Peyer's patch (tissue), 4 donors: ENCODE measurements at regions not wholly inside any gene's neighbourhood (a gene's known extent, or its start where the extent isn't known, plus 50 kb on each side); places are given as distances from the start of the nearest gene placed in this dataset.

Source experiments
- POLR2A ChIP-seq, 2 donors: fragments of 450-650 bp; IDR thresholded peaks; one replicate each; pipeline ENCODE4 v1.5.1; 2017; ENCODE audit warnings: antibody characterized with exemption in 2 of 2, mild to moderate bottlenecking in 2 of 2, moderate library complexity in 2 of 2
- TF ChIP-seq, protein P1 (sequence below), 6 experiments: fragments of 450-650 bp in 4 of 6; fragments of 200-600 bp in 2 of 6; sonication (generic) in 1 of 6; IDR thresholded peaks; one replicate each; pipeline ENCODE4 v1.5.1; 2017 to 2019; ENCODE audit warnings: antibody characterized with exemption in 6 of 6, mild to moderate bottlenecking in 3 of 6, moderate library complexity in 1 of 6

DNA sequence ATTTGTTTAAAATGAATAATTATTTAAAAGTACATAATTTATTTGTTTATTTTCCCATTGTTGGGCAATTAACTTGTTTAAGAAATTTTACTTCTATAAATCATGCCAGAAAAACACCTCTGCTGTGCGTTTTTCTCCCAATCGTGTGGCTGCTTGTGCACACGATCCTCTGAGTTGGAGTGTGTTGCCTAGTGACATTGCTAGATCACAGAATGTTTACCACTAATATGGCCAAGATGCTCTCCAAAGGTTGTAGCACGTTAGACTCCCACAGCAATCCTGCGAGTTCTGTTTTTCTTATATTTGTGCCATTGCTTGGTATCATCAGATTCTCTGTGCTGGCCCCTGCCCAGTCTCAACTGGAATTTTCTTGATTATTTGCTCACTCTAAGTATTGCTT lies 207.1 kb upstream of the ADCY1 start:
- TF ChIP-seq, protein P1, sequence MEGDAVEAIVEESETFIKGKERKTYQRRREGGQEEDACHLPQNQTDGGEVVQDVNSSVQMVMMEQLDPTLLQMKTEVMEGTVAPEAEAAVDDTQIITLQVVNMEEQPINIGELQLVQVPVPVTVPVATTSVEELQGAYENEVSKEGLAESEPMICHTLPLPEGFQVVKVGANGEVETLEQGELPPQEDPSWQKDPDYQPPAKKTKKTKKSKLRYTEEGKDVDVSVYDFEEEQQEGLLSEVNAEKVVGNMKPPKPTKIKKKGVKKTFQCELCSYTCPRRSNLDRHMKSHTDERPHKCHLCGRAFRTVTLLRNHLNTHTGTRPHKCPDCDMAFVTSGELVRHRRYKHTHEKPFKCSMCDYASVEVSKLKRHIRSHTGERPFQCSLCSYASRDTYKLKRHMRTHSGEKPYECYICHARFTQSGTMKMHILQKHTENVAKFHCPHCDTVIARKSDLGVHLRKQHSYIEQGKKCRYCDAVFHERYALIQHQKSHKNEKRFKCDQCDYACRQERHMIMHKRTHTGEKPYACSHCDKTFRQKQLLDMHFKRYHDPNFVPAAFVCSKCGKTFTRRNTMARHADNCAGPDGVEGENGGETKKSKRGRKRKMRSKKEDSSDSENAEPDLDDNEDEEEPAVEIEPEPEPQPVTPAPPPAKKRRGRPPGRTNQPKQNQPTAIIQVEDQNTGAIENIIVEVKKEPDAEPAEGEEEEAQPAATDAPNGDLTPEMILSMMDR (IDR thresholded peaks at IDR 0.05): no peak
- TF ChIP-seq POLR2A (IDR thresholded peaks at IDR 0.05): no peak
